ENCODE measurements at regions not wholly inside any gene's neighbourhood (a gene's known extent, or its start where the extent isn't known, plus 50 kb on each side); places are given as distances from the start of the nearest gene placed in this dataset.

DNA sequence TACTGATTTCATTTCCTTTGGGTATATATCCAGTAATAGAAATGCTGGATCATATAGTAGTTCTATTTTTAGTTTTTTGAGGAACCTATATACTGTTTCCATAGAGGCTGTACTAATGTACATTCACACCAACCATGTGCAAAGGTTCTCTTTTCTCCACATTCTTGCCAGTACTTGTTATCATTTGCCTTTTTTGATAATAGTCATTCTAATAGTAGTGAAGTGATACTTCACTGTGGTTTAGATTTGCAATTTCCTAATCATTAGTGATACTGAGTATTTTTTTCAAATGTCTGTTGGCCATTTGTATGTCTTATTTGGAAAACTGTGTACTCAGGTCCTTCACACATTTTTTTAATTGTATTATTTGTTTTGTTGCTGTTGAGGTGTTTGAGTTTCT lies 148.2 kb upstream of the NAV3 start:
- no peaks in the 10 kb centered on the region for H3K9me3 ChIP-seq (replicated peaks in 1 of 3)
- intact Hi-C loops (cut with DNase I): no loop called here
- H3K4me1 ChIP-seq (replicated peaks in 1 of 2): no peaks in the 10 kb centered on the region
- no peak for DNase-seq
- H3K27me3 ChIP-seq: no peaks in the 10 kb centered on the region
- H3K27ac ChIP-seq: no peak overlapping the region
- H3K4me3 ChIP-seq: no peak overlapping the region
- no peaks in the 10 kb centered on the region for H3K36me3 ChIP-seq (replicated peaks in 1 of 2)
- no peak for TF ChIP-seq CTCF (IDR thresholded peaks at IDR 0.05)
- no peak for TF ChIP-seq POLR2A (IDR thresholded peaks at IDR 0.05)

DNA sequence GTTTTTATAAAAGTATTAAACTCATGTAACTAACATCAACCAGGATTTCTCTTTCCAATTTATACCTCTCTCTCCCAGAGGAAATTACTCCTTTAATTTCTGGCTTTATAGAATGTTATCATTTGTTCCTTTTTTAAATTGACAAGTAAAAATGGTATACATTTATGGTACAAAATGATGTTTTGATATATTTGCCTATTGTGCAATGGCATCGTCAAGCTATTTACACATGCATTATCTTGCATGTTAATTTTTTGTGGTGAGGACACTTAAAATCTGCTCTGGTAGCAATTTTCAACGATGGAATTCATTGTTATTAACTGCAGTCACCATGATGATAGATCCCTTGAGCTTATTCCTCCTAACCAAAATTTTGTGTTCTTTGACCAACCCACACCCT lies 149.0 kb upstream of the NAV3 start:
- TF ChIP-seq POLR2A (IDR thresholded peaks at IDR 0.05) (no peak), CTCF (IDR thresholded peaks at IDR 0.05) (no peak)

GRCh38 chr12:77679686-77680085 lies 151.0 kb upstream of the NAV3 start:
- Histone ChIP-seq H3K4me3 (no peak overlapping the region), H3K27me3 (no peaks in the 10 kb centered on the region), H3K27ac (no peak overlapping the region), H3K36me3 (replicated peaks in 1 of 2) (no peaks in the 10 kb centered on the region), H3K4me1 (replicated peaks in 1 of 2) (no peaks in the 10 kb centered on the region), H3K9me3 (replicated peaks in 1 of 3) (no peaks in the 10 kb centered on the region)
- intact Hi-C loops (cut with DNase I): no loop called here
- no peak for DNase-seq
- TF ChIP-seq CTCF (IDR thresholded peaks at IDR 0.05) (no peak), POLR2A (IDR thresholded peaks at IDR 0.05) (no peak)
- 82 to 89% (median 87%) methylated on average over 8 of the region's 8 CpGs for WGBS, 4 donors

More for the DNA sequence above, 149.0 kb upstream of the NAV3 start:
- no peak overlapping the region for H3K27ac ChIP-seq
- H3K4me1 ChIP-seq (replicated peaks in 1 of 2): no peaks in the 10 kb centered on the region
- no peaks in the 10 kb centered on the region for H3K36me3 ChIP-seq (replicated peaks in 1 of 2)
- H3K27me3 ChIP-seq: no peaks in the 10 kb centered on the region
- 78 to 91% (median 79%) methylated on average over 2 of the region's 2 CpGs for WGBS, 4 donors
- no peak for DNase-seq
- H3K9me3 ChIP-seq (replicated peaks in 1 of 3): no peaks in the 10 kb centered on the region
- no peak overlapping the region for H3K4me3 ChIP-seq
- intact Hi-C loops (cut with DNase I): no loop called here

DNA sequence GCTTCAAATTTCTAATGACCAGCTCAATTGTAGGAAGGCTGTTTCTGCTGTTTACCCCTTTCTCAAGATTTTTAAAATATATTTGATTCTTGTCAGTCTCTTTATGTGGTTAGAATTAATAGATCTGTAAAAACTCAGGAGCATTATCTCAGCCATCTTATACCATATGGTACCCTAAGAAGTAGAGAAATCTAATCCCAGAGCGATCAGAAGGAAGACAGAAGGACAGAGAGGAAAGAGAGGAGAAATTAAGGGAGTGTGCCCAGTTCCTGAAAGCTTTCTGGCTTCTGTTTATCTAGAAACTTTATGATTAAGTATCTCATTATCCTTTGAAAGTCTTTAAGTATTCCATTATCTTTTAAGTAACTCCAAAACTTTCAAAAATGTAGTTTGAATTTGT lies 152.1 kb upstream of the NAV3 start:
- Histone ChIP-seq H3K4me1 (replicated peaks in 1 of 2) (no peaks in the 10 kb centered on the region), H3K36me3 (replicated peaks in 1 of 2) (no peaks in the 10 kb centered on the region), H3K27me3 (no peaks in the 10 kb centered on the region), H3K27ac (no peak overlapping the region), H3K9me3 (replicated peaks in 1 of 3) (no peaks in the 10 kb centered on the region), H3K4me3 (no peak overlapping the region)
- no peak for TF ChIP-seq CTCF (IDR thresholded peaks at IDR 0.05)
- no peak for TF ChIP-seq POLR2A (IDR thresholded peaks at IDR 0.05)
- DNase-seq: no peak
- 46 to 66% (median 60%) methylated on average over 1 of the region's 1 CpG for WGBS, 4 donors
- intact Hi-C loops (cut with DNase I): no loop called here

Measured in adrenal gland (tissue), 9 donors.